Stimulated activated CD8-positive, alpha-beta memory T cell treated with anti-CD3 and anti-CD28 coated beads, Interleukin-12 subunit alpha, Interleukin-12 subunit beta, amount 100 ng/mL, for 1 hour (primary cell): ENCODE measurements at regions not wholly inside any gene's neighbourhood (a gene's known extent, or its start where the extent isn't known, plus 50 kb on each side); places are given as distances from the start of the nearest gene placed in this dataset.

ENCODE experiments used
- DNase-seq: peaks from one replicate; pipeline ENCODE4 v3.0.0-alpha.2; 2020; ENCODE audit warnings: low read depth

DNA sequence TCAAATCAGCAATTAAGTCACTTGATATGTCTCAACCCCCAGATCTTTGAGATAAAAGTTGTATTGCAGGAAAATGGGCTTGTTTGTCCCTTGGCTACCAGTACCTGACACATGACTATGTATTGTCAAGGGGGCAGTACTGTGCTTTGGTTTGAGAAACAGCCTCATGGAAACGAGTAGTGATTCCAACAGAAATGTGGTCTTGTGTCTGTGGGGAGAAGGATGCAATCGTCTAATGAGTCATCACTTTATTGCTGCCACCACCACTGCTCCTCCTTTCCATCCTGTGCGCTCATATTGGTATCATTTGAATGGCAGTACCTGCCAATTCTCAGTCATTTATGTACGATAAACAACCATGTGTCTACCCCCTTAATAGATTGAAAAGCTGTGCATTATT lies 72.8 kb upstream of the ARHGAP5 start:
- no peak for DNase-seq

DNA sequence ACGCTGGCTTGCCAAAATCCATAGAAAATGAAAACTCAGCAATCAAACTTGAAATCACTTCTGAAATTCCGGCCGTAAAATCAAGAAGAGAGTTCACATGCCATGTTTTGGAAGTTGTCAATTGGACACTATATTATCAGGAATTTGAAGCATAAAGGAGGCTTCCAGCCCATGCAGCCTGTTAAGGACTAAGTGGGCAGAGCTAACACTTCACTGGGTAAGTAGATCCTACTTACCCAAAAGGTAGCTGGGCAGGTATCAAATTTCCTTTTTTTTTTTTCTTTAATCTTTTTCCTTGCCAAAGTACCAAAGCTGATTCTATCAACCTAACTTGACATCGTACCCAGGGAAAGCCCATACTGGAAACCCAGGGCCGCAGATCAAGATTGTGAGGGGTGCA lies 71.5 kb upstream of the ARHGAP5 start:
- no peak for DNase-seq

DNA sequence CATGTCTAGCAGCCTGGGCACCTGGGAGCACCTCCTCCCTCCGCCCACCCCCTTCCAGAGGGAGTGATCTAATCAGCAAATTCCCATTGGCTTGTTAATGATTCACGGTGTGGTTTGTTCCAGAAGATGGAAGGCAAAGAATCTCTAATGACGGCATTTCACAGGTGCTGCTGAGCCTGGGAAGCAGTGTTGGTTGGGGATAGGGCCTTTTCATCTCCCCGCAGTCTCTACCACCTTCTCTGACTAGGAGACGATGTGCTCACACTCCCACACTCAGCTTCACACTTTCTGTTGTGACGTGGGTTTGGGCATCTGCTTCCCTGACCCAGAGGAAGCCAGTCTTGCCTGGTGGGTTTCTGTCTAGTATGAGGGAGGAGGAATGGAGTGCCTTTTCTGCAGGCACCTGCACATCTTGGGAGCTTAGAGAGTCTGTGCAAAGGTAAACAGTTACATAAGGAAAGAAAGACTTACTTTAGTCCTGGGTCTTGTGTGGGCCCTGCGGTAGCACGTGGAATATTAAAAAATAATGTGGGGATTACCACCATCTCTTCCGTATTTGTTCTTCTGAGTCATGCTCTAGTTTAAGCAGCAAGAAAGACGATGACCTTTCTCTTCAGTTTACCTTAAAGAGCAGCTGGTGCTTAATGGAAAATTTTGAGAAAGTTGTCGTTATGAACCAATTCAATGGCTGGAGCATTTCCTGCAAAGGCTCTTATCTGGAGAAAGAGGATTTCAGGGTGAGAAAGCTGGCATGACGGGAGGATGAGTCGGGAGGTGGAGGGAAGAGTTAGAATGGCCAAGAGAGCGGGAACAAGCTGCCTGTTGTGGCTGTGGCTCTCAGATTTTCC lies 70.6 kb upstream of the ARHGAP5 start:
- DNase-seq = no peak

DNA sequence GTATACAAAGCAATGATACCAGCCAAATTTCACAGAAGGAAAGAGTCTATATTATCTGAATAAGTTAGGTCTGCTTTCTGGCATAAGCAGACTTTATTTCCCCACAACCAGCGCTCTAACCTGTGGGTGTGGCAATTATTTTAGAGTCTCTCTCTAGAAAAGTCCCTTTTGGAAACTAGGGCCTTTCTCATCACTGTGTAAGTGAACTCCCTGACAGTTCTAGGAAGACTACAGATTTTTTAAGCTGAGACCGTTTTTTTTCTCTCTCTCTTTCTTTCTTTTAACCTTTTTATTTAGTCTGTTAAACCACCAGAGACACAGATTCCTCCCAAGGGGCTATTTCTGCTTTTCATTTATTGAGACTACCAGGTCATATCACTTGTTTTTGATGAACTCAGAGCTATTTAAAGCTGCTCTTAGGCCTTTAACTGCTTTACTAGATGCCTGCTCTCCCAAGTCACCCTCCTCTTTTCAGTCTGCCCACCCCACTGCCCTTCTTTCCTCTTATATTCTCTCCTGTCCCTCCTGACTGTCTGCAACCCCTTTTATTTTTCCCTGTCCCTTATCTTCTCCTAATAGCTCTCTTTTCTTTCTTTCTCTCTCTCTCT lies 69.2 kb upstream of the ARHGAP5 start:
- DNase-seq = no peak

DNA sequence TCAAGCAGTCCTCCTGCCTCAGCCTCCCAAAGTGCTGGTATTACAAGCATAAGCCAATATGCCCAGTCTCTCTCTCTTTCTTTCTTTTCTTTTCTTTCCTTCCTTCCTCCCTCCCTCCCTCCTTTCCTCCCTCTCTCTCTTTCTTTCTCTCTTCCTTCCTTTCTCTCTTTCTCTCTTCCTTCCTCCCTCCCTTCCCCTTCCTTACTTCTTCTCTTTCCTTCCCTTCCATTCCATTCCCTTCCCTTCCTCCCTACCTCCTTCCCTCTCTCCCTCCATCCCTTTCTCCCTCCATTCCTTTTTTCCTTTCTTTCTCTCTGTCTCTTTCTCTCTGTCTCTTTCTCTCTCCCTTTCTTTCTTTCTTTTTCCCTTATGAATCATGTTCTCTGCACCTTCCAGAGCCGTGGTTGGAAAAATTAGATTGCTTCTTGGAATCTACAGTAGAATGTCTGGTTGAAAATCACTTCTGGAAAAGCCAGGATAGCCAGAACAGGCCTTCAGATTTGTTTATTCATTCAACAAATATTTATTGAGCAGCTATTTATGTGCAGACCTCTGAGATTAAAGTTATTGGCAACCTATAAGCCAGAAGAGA lies 68.4 kb upstream of the ARHGAP5 start:
- DNase-seq = no peak

DNA sequence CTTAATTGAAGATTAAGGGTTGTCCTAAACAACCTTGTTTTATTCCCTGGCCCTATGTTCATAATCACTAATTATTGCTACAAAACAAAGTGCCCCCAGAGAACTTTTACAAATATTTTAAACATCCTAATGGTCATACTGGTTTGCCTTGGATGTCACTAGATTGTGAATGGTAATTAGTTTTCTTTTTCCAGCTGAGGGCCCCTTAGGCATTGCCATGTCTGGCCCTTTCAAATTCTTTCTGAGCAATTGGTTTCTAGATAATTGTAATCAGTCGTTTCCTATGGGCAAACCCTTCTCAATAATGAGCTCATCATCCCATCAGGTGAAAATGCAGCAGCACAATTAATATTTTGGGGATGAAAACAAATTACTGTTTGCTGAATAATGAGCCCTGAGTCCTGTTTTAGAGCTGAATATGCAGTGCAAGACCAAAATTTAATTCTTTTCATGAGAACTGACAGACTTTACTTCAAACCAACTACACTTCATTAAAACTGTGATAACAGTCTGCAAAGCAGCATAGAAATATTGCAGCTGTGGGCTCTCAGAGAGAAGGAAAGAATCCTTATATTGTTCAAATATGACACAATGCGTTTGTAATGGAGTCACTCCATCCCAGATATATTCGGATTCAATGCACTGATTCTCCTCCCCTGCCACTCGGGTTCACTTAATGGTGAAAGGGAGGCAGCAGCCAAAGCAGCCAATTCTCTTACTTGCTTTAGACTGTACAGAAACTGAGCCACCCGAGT lies 67.7 kb upstream of the ARHGAP5 start:
- DNase-seq = no peak

DNA sequence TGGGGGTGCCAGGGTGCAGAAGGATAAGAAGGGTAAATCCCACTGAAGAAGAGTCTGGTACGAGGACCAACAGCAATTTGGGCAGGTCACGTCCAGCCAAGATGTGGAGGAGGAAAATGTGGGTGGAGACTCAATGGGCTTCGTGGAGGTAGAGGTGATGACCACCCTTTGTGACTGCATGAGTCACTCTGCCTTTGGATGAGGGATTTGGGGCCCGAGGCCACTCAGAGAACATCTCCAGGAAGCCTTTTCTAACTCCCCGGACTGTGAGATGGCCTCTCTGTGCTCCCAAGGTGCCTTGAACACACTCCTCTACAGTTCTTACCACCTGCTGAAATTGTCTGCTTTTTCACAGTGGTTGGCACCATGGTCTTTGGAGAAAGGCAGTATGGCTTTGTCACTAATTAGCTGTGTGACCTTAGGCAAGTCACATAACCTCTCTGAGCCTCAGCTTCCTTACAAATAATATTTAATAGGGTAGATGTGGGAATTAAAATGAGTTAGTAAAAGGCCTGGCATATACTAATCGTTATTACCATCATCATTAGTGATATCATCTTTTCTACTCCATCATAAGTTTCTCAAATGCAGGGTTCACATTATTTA lies 67.0 kb upstream of the ARHGAP5 start:
- no peak for DNase-seq

DNA sequence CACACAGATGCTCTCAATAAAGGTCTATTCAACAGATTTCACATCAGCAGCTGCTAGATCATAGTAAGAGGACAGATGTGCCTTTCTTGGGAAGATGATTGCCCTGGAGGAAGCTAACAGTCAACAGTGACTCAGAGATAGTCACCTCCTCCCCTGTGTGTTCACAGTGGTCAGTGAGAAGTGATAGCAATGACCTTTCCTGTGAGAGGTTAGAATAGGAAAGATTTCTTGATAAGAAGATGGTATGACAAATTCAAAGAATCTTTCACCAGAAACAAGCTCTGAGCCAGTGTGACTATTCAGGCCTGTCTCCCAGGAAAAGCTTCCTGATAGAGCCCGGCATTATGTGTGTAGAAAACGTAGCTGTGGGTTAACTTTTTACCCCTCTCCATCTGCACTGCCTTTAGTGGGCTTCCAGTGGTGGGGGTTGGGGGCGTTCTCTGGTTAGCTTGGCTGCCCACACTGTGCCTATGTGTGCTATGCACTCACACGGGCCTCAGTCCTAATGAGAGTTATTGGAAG lies 66.4 kb upstream of the ARHGAP5 start:
- DNase-seq = no peak

DNA sequence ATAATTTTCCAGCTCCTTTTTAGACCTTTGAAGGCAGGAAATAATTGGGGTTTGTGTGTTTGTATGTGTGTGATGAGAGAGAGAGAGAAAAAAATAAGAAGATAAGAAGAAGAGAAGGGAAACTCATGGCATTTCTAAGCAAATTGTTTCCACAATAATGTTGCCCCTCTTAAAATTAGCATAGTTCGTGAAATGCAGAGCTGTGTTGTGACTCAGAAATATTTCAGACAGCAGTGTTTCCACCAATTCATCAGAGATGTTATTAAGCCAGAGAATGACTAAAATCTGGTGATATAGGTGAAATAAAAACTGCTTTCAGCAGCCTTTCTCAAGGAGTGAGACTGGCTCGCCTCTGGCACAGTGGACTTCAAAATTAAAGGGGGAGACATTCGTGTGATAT lies 65.9 kb upstream of the ARHGAP5 start:
- DNase-seq = no peak

DNA sequence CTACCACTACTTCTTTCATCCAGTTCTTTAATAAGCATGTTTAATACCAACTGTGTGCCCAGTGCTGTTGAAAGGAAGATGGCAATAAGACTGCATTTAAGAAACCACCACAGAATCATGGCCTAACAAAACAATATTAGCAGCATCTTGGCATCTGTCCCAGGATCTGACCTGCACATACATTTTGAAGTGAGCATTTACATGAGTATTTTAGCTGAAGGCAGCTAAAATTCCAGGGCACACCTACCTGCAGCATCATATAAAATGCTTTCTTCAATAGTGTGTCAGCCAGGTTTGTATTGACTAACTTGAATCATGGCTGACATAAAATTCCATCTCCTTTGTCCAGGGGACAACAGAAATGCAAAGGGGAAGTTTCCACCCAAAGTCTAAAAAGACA lies 65.0 kb upstream of the ARHGAP5 start:
- no peak for DNase-seq

DNA sequence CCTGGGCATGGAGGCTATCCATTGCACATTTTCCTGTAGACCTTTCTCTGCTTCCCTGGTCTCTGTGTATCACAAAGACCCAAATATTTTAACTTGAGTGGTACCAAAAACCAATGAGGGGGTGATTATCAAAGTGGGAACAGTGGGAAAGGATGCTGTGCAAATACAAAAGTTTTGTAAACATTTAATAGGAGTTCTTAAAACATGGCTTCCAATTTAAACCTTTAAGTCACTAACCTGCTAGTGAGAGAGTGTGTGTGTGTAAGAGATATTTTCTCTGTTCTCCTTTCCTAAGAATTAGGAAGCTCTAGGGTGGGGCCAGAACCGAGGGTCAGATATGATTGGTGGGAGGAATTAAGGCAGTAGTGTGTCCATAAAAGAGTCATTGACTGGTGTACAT lies 64.5 kb upstream of the ARHGAP5 start:
- DNase-seq = no peak

DNA sequence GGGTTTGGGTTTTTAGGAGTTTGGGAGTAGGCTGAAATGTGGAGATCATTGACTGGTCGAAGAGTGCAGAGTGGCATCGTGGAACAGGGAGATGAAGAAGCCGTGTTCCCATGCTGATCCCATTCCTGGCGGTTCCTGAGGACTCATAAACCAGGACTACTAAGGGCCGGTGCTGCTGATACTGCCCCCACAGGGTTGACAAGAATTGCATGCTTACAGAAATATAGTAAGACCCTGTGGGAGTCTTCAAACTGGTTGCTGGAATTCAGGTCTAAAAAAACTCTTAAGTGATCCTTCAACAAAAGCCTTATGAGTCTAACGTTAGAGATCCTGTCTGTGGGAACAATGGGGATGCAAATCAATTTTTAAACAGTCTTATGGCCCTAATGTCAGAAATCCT lies 64.0 kb upstream of the ARHGAP5 start:
- DNase-seq = no peak

DNA sequence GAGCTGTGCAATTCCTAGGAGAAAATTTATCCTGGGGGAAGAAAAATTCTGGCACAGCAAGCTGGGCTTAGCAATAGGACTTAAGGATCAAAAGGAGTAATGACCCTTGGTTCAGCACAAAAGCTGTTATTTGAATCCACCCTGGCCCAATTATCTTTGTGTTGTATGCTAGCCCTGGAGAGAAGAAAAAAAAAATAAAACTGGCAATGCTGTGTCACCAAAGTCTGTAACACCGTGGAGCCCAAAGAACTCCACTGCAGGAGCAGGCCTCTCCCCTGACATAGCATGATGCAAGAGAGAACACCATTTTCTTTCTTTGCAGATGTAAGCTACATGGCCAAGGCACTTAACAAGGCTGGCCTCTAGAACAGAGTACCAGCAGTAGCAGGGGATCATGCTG lies 63.0 kb upstream of the ARHGAP5 start:
- no peak for DNase-seq

DNA sequence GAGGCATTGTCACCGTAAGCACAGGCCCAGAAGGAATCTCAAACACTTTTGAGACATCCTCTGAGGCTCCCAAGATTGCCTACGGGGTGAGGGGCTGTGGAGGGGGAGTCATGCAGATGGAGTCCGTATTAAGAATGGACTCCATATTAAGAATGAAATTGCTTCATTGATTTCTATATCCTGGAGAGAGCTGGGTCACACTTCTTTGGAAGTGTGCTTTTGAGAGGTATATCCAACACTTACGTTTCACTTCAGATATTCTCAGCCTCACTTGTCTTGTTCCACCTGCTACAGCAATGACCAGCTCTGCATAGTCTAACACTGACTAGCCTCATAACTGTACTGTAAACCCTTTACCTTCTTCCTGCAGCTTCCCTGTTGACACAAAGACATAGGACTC lies 62.6 kb upstream of the ARHGAP5 start:
- DNase-seq = no peak

DNA sequence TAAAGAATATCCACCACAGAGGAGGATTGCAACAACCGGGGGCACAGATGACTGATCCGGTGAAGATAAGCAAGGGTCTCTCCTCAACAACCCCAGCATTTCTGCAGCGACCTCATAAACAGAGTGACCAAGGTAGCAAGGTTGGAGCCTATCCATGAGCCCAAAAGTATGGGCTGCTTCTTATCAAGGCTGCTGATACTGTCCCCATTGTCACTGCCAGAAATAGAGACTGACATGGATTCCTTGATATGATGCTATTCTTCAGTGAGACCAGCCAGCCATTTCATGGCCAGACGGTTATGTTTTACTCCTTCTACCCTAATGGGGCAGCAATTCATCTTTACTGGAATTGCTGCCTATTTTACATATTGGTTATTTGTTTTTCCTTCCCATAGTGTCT lies 61.9 kb upstream of the ARHGAP5 start:
- DNase-seq = no peak

DNA sequence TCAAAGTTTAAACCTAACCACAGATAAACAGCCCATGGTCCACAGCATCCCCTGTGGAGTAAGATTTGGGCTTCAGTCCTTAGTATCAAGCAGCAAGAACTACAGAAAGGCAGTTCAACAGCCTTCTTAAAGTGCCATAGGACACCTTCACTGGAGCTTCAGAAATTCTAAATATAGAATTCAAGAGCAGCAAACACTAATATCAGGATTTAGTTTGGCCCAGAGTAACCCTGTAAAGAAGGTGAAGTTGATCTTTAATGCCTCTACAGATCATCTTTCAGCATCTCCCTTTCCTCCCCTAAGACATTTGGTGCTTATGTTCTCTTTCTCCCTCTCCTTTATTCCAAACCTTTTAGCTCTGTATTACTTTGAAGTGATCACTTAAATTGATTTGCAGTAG lies 59.5 kb upstream of the ARHGAP5 start:
- no peak for DNase-seq

DNA sequence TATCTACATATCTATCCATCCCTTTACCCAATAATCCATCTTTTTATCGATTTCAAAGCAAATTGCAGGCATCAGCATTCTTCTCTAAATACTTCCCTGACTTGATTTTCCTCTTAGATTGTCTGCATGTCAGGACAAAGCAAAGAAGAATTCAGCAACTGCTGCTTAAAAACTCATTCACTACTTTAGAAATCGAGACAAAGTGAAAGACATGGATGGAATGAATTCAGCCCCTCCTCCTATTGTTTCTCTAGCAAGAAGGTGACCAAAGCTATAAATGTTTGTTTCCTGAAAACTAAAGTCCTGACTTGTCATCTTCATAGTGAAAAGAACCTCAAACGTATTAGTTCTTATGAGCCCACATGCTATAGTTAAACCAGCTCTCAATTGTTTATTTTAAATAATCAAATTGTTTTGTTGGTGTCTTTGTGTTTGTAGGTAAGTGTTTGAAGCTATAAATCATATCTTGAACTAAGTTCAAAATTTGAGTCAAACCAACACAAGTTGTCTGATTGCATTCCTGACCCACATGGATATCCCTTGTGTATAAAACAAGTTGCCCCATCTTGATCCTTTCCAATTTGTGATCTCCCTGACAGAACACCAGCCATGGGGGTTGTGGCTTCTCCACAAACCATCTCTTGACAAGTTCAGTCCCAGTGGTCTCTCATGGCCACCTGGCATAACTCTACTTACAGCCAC lies 58.6 kb upstream of the ARHGAP5 start:
- DNase-seq = no peak

DNA sequence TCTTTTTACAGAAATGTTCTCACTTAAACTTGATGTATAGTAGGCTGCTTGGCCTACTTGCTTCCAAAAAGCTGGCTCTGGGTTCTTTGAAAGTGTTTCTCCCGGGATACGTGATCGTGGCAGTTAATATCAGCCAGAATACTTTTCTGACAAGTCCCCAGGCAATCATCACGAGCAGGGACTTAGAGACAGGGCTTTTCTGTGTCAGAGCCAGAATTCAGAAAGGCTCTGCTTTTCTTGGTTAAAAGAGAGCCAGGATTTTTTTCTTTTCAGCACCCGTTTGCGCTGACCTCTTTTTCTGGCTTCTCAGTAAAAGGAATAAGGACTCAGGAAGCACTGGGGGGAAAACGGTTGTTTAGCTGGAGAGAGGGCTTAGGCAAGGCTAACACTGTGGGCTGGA lies 57.8 kb upstream of the ARHGAP5 start:
- no peak for DNase-seq

DNA sequence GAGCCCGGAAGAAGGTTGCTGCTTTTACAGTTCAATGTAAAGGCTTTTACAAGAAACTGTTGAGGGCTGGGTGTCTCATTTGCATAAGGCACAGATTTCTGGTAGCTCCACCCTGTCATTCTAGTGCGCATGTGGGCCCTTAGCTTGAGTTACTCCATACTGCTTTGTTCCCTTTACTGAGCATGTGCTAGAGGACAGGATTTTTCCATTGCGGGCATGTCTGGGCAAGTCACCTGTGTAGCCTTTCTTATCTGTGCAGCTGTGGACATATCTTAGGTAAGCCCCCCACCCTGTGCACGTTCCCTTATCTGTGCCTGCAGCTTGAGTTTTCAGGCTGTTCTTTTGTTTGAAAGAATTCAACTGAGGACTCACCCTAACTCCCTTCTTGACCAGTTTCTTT lies 56.2 kb upstream of the ARHGAP5 start:
- no peak for DNase-seq

DNA sequence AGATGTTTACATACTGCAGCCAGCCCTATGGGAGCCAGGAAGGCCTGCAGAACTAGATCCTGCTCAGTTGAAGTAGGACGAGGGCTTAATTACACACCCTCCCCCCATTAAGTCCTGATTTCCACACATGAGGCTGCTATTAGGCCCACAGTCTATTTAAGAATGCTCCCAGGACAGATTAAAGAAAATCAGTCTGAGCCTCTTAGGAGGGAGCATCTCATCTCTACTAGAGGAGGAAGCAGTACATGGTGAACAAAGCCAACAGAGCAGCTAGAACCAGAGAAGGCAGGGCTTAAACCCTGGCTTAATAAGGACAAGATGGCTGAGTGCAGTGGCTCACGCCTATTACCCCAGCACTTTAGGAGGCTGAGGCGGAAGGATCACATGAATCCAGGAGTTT lies 55.8 kb upstream of the ARHGAP5 start:
- no peak for DNase-seq

DNA sequence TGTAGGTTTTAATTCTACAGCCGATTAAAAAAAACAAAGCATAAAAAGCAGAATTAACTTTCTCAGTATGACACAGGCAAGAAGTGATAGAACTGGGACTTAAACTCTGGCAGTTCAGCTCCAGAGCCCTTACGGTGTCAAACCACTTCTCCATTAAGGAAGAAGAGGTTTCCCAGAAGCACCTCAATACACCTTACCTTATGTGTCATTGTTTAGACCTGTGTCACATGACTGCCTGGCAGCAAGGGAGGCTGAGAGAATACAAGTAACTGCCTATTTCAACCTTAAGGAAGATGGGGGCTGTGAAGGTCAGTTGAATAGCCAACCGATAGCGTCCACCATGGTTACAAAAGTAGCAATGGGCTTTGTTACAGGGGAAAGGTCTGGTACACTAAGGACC lies 54.6 kb upstream of the ARHGAP5 start:
- DNase-seq = no peak
